Body of pancreas (tissue), 4 donors: ENCODE measurements at regions not wholly inside any gene's neighbourhood (a gene's known extent, or its start where the extent isn't known, plus 50 kb on each side); places are given as distances from the start of the nearest gene placed in this dataset.

ENCODE experiments used
- CTCF ChIP-seq, 7 experiments: fragments of 450-650 bp in 4 of 7; fragments of 200-600 bp in 3 of 7; sonication (generic) in 3 of 7; IDR thresholded peaks; one replicate each; pipeline ENCODE4 v1.5.1; 2016 to 2019; ENCODE audit warnings: antibody characterized with exemption in 7 of 7
- POLR2A ChIP-seq, 3 donors: fragments of 450-650 bp; IDR thresholded peaks; one replicate each; pipeline ENCODE4 v1.6.1; 2016; ENCODE audit warnings: antibody characterized with exemption in 3 of 3, mild to moderate bottlenecking in 2 of 3

- TF ChIP-seq POLR2A (IDR thresholded peaks at IDR 0.05) (no peak), CTCF (IDR thresholded peaks at IDR 0.05) (no peak)
Measured at GRCh38 chr2:106581755-106582147, 94.6 kb downstream of the CD8B2 start.
